Memory B cell (primary cell): ENCODE measurements at regions not wholly inside any gene's neighbourhood (a gene's known extent, or its start where the extent isn't known, plus 50 kb on each side); places are given as distances from the start of the nearest gene placed in this dataset.

Experiments
- ATAC-seq: fragments of 150-1000 bp; cut with Tn5 transposase; 2 replicates; pipeline ENCODE4 v1.10.0; 2021; ENCODE audit warnings: low read depth, mild to moderate bottlenecking, moderate library complexity
- DNase-seq, 2 donors: peaks; one replicate each; pipeline ENCODE4 v3.0.0; 2022; ENCODE audit warnings: low spot score in 2 of 2
- H3K27ac Mint-ChIP-seq: one replicate; pipeline ENCODE4 v1.8.0; 2022; ENCODE audit warnings: mild to moderate bottlenecking, moderate library complexity, mixed read lengths
- H3K27me3 Mint-ChIP-seq: one replicate; pipeline ENCODE4 v1.8.0; 2022; ENCODE audit warnings: mixed read lengths
- H3K36me3 Mint-ChIP-seq: one replicate; pipeline ENCODE4 v1.8.0; 2022; ENCODE audit warnings: mild to moderate bottlenecking, mixed read lengths
- H3K4me1 Mint-ChIP-seq: one replicate; pipeline ENCODE4 v1.8.0; 2022; ENCODE audit warnings: mixed read lengths
- H3K4me3 Mint-ChIP-seq: one replicate; pipeline ENCODE4 v1.8.0; 2022; ENCODE audit warnings: mild to moderate bottlenecking, moderate library complexity, mixed read lengths
- H3K9me3 Mint-ChIP-seq: one replicate; pipeline ENCODE4 v1.8.0; 2022; ENCODE audit warnings: mixed read lengths

- ATAC-seq, result no peak
- H3K4me3 Mint-ChIP-seq, result no peak overlapping the region
- no peaks in the 10 kb centered on the region for H3K9me3 Mint-ChIP-seq
- no peaks in the 10 kb centered on the region for H3K36me3 Mint-ChIP-seq
- H3K4me1 Mint-ChIP-seq, result peaks cover 5% of the 10 kb centered on the region
- H3K27ac Mint-ChIP-seq, result no peak overlapping the region
- peaks cover 25% of the 10 kb centered on the region for H3K27me3 Mint-ChIP-seq
- DNase-seq, result no peak
Observed at GRCh38 chr16:85466989-85467388, 146.1 kb upstream of the GSE1 start.

- Mint-ChIP-seq H3K4me3 (no peak overlapping the region), H3K4me1 (no peaks in the 10 kb centered on the region), H3K36me3 (no peaks in the 10 kb centered on the region), H3K27ac (no peak overlapping the region), H3K9me3 (no peaks in the 10 kb centered on the region), H3K27me3 (peaks cover 28% of the 10 kb centered on the region)
- no peak for DNase-seq
- no peak for ATAC-seq
Observed at GRCh38 chr16:85469929-85470590, 143.1 kb upstream of the GSE1 start.

GRCh38 chr16:85470873-85471272 lies 142.2 kb upstream of the GSE1 start:
- H3K36me3 Mint-ChIP-seq, result no peaks in the 10 kb centered on the region
- H3K9me3 Mint-ChIP-seq, result no peaks in the 10 kb centered on the region
- no peak overlapping the region for H3K27ac Mint-ChIP-seq
- no peak overlapping the region for H3K4me3 Mint-ChIP-seq
- H3K27me3 Mint-ChIP-seq, result peaks cover 24% of the 10 kb centered on the region
- ATAC-seq (no peak), DNase-seq (no peak)
- no peaks in the 10 kb centered on the region for H3K4me1 Mint-ChIP-seq

GRCh38 chr16:85471469-85472431 lies 141.4 kb upstream of the GSE1 start:
- Mint-ChIP-seq H3K27me3 (peaks cover 24% of the 10 kb centered on the region), H3K4me3 (no peak overlapping the region), H3K9me3 (no peaks in the 10 kb centered on the region), H3K4me1 (no peaks in the 10 kb centered on the region), H3K27ac (no peak overlapping the region), H3K36me3 (no peaks in the 10 kb centered on the region)
- ATAC-seq, result no peak
- DNase-seq, result no peak

- H3K27me3 Mint-ChIP-seq, result peaks cover 23% of the 10 kb centered on the region
- no peaks in the 10 kb centered on the region for H3K9me3 Mint-ChIP-seq
- H3K27ac Mint-ChIP-seq, result no peak overlapping the region
- no peak overlapping the region for H3K4me3 Mint-ChIP-seq
- H3K36me3 Mint-ChIP-seq, result no peaks in the 10 kb centered on the region
- ATAC-seq (no peak), DNase-seq (no peak)
- H3K4me1 Mint-ChIP-seq, result no peaks in the 10 kb centered on the region
Observed at GRCh38 chr16:85472514-85472913, 140.6 kb upstream of the GSE1 start.

- Mint-ChIP-seq H3K36me3 (no peaks in the 10 kb centered on the region), H3K9me3 (no peaks in the 10 kb centered on the region), H3K27me3 (peaks cover 23% of the 10 kb centered on the region), H3K4me1 (no peaks in the 10 kb centered on the region), H3K27ac (no peak overlapping the region), H3K4me3 (no peak overlapping the region)
- ATAC-seq, result no peak
- DNase-seq, result no peak
Observed at GRCh38 chr16:85473323-85473722, 139.8 kb upstream of the GSE1 start.

GRCh38 chr16:85473909-85474620 lies 139.1 kb upstream of the GSE1 start:
- H3K27ac Mint-ChIP-seq, result no peak overlapping the region
- no peaks in the 10 kb centered on the region for H3K9me3 Mint-ChIP-seq
- H3K4me1 Mint-ChIP-seq, result no peaks in the 10 kb centered on the region
- H3K27me3 Mint-ChIP-seq, result peaks cover 24% of the 10 kb centered on the region
- H3K36me3 Mint-ChIP-seq, result no peaks in the 10 kb centered on the region
- no peak for DNase-seq
- no peak for ATAC-seq
- no peak overlapping the region for H3K4me3 Mint-ChIP-seq

GRCh38 chr16:85474621-85475217 lies 138.4 kb upstream of the GSE1 start:
- H3K4me1 Mint-ChIP-seq, result no peaks in the 10 kb centered on the region
- ATAC-seq, result no peak
- H3K36me3 Mint-ChIP-seq, result no peaks in the 10 kb centered on the region
- H3K27ac Mint-ChIP-seq, result no peak overlapping the region
- no peak for DNase-seq
- peaks cover 22% of the 10 kb centered on the region for H3K27me3 Mint-ChIP-seq
- H3K9me3 Mint-ChIP-seq, result no peaks in the 10 kb centered on the region
- H3K4me3 Mint-ChIP-seq, result no peak overlapping the region

- Mint-ChIP-seq H3K9me3 (no peaks in the 10 kb centered on the region), H3K4me3 (no peak overlapping the region), H3K27me3 (peaks cover 27% of the 10 kb centered on the region), H3K4me1 (peaks cover under 1% of the 10 kb centered on the region), H3K27ac (no peak overlapping the region), H3K36me3 (no peaks in the 10 kb centered on the region)
- DNase-seq (no peak), ATAC-seq (no peak)
Observed at GRCh38 chr16:85475233-85475632, 137.9 kb upstream of the GSE1 start.

- no peak for ATAC-seq
- no peak overlapping the region for H3K27ac Mint-ChIP-seq
Observed at GRCh38 chr16:85475691-85476300, 137.3 kb upstream of the GSE1 start.

GRCh38 chr16:85476389-85476788 lies 136.7 kb upstream of the GSE1 start:
- Mint-ChIP-seq H3K36me3 (no peaks in the 10 kb centered on the region), H3K4me3 (no peak overlapping the region), H3K27me3 (peaks cover 31% of the 10 kb centered on the region), H3K27ac (no peak overlapping the region), H3K4me1 (peaks cover 10% of the 10 kb centered on the region), H3K9me3 (no peaks in the 10 kb centered on the region)
- DNase-seq (no peak), ATAC-seq (no peak)

More at GRCh38 chr16:85475691-85476300, 137.3 kb upstream of the GSE1 start:
- H3K27me3 Mint-ChIP-seq, result peaks cover 28% of the 10 kb centered on the region
- DNase-seq, result no peak
- H3K4me3 Mint-ChIP-seq, result no peak overlapping the region
- no peaks in the 10 kb centered on the region for H3K36me3 Mint-ChIP-seq
- no peaks in the 10 kb centered on the region for H3K9me3 Mint-ChIP-seq
- peaks cover 5% of the 10 kb centered on the region for H3K4me1 Mint-ChIP-seq

- Mint-ChIP-seq H3K27ac (no peak overlapping the region), H3K36me3 (no peaks in the 10 kb centered on the region), H3K27me3 (peaks cover 28% of the 10 kb centered on the region), H3K4me3 (no peak overlapping the region), H3K4me1 (peaks cover 10% of the 10 kb centered on the region), H3K9me3 (no peaks in the 10 kb centered on the region)
- ATAC-seq (no peak), DNase-seq (no peak)
Observed at GRCh38 chr16:85477801-85478363, 135.2 kb upstream of the GSE1 start.

GRCh38 chr16:85479972-85480726 lies 133.0 kb upstream of the GSE1 start:
- Mint-ChIP-seq H3K36me3 (no peaks in the 10 kb centered on the region), H3K4me3 (peak overlapping the region; percentile 4), H3K27ac (no peak overlapping the region), H3K27me3 (peaks cover 20% of the 10 kb centered on the region), H3K4me1 (peaks cover 10% of the 10 kb centered on the region), H3K9me3 (no peaks in the 10 kb centered on the region)
- DNase-seq (peak; percentile 47 to 64), ATAC-seq (peak; percentile 84)
